IPS-20b (cell line): ENCODE measurements at regions not wholly inside any gene's neighbourhood (a gene's known extent, or its start where the extent isn't known, plus 50 kb on each side); places are given as distances from the start of the nearest gene placed in this dataset.

ENCODE experiments used
- H3K27ac ChIP-seq: one replicate; pipeline ENCODE4 v1.5.1; 2013; ENCODE audit warnings: low read length
- H3K27me3 ChIP-seq: 2 replicates; pipeline ENCODE4 v1.6.1; 2013; ENCODE audit warnings: mild to moderate bottlenecking, low read length, inconsistent platforms; ENCODE audit not compliant: insufficient read depth
- H3K36me3 ChIP-seq: 2 replicates; pipeline ENCODE4 v1.6.1; 2013; ENCODE audit warnings: low read depth, mild to moderate bottlenecking, inconsistent platforms, low read length, moderate library complexity; ENCODE audit not compliant: insufficient read depth
- H3K4me1 ChIP-seq: 2 replicates; pipeline ENCODE4 v1.6.1; 2013; ENCODE audit warnings: mild to moderate bottlenecking, control low read depth, inconsistent platforms, low read length, moderate library complexity; ENCODE audit not compliant: insufficient read depth
- H3K4me3 ChIP-seq: 2 replicates; pipeline ENCODE4 v1.5.1; 2013; ENCODE audit warnings: mild to moderate bottlenecking, low read length, inconsistent platforms
- H3K9ac ChIP-seq: 2 replicates; pipeline ENCODE4 v1.6.1; 2013; ENCODE audit warnings: low read depth, mild to moderate bottlenecking, inconsistent platforms, low read length, moderate library complexity
- H3K9me3 ChIP-seq: 2 replicates; pipeline ENCODE4 v1.6.1; 2013; ENCODE audit warnings: mild to moderate bottlenecking, low read depth, low read length, inconsistent platforms; ENCODE audit not compliant: insufficient read depth

- no peak overlapping the region for H3K9ac ChIP-seq
- H3K4me1 ChIP-seq = no peaks in the 10 kb centered on the region
- H3K4me3 ChIP-seq = no peak overlapping the region
- H3K27ac ChIP-seq = no peak overlapping the region
- H3K9me3 ChIP-seq = no peaks in the 10 kb centered on the region
- no peaks in the 10 kb centered on the region for H3K27me3 ChIP-seq
- no peaks in the 10 kb centered on the region for H3K36me3 ChIP-seq
These were observed 168.9 kb downstream of the DCK start for GRCh38 chr4:71162386-71162785.

- Histone ChIP-seq H3K4me3 (no peak overlapping the region), H3K27ac (no peak overlapping the region), H3K9me3 (no peaks in the 10 kb centered on the region), H3K27me3 (no peaks in the 10 kb centered on the region), H3K4me1 (no peaks in the 10 kb centered on the region), H3K36me3 (no peaks in the 10 kb centered on the region), H3K9ac (no peak overlapping the region)
These were observed 169.9 kb downstream of the DCK start for GRCh38 chr4:71163317-71163716.

- Histone ChIP-seq H3K27ac (no peak overlapping the region), H3K36me3 (no peaks in the 10 kb centered on the region), H3K4me3 (no peak overlapping the region), H3K4me1 (no peaks in the 10 kb centered on the region), H3K9ac (no peak overlapping the region), H3K27me3 (no peaks in the 10 kb centered on the region), H3K9me3 (no peaks in the 10 kb centered on the region)
These were observed 171.7 kb upstream of the SLC4A4 start for GRCh38 chr4:71167083-71167482.

- Histone ChIP-seq H3K9ac (no peak overlapping the region), H3K4me1 (no peaks in the 10 kb centered on the region), H3K4me3 (no peak overlapping the region), H3K27me3 (no peaks in the 10 kb centered on the region), H3K36me3 (no peaks in the 10 kb centered on the region), H3K27ac (no peak overlapping the region), H3K9me3 (peaks cover 6% of the 10 kb centered on the region)
These were observed 167.2 kb upstream of the SLC4A4 start for GRCh38 chr4:71171592-71171991.

- H3K27ac ChIP-seq = no peak overlapping the region
These were observed 157.5 kb upstream of the SLC4A4 start for GRCh38 chr4:71181332-71181731.

GRCh38 chr4:71184195-71184781, 154.5 kb upstream of the SLC4A4 start:
- H3K27me3 ChIP-seq = peaks cover 41% of the 10 kb centered on the region
- no peak overlapping the region for H3K9ac ChIP-seq
- H3K36me3 ChIP-seq = no peaks in the 10 kb centered on the region
- peaks cover 5% of the 10 kb centered on the region; the same call in 1 of the 2 replicates for H3K4me1 ChIP-seq
- no peak overlapping the region for H3K4me3 ChIP-seq
- no peak overlapping the region for H3K27ac ChIP-seq
- H3K9me3 ChIP-seq = no peaks in the 10 kb centered on the region

More at GRCh38 chr4:71181332-71181731, 157.5 kb upstream of the SLC4A4 start:
- Histone ChIP-seq H3K9me3 (no peaks in the 10 kb centered on the region), H3K9ac (no peak overlapping the region), H3K27me3 (peaks cover 21% of the 10 kb centered on the region), H3K4me1 (peaks cover 5% of the 10 kb centered on the region; the same call in 1 of the 2 replicates), H3K36me3 (no peaks in the 10 kb centered on the region), H3K4me3 (no peak overlapping the region)

GRCh38 chr4:71185037-71185436, 153.8 kb upstream of the SLC4A4 start:
- Histone ChIP-seq H3K36me3 (no peaks in the 10 kb centered on the region), H3K27ac (no peak overlapping the region), H3K9me3 (no peaks in the 10 kb centered on the region), H3K27me3 (peaks cover 46% of the 10 kb centered on the region), H3K4me3 (no peak overlapping the region), H3K9ac (no peak overlapping the region), H3K4me1 (peaks cover 5% of the 10 kb centered on the region; the same call in 1 of the 2 replicates)

GRCh38 chr4:71186257-71186565, 152.6 kb upstream of the SLC4A4 start:
- H3K27me3 ChIP-seq = peaks cover 46% of the 10 kb centered on the region
- H3K9me3 ChIP-seq = no peaks in the 10 kb centered on the region
- peaks cover 5% of the 10 kb centered on the region; the same call in 1 of the 2 replicates for H3K4me1 ChIP-seq
- peak overlapping the region; percentile 77 for H3K4me3 ChIP-seq
- H3K9ac ChIP-seq = peak overlapping the region; percentile 60; the same call in 1 of the 2 replicates
- no peak overlapping the region for H3K27ac ChIP-seq
- no peaks in the 10 kb centered on the region for H3K36me3 ChIP-seq

- peaks cover 5% of the 10 kb centered on the region; the same call in 1 of the 2 replicates for H3K4me1 ChIP-seq
- no peaks in the 10 kb centered on the region for H3K36me3 ChIP-seq
- no peaks in the 10 kb centered on the region for H3K9me3 ChIP-seq
- peak overlapping the region; percentile 77 for H3K4me3 ChIP-seq
- H3K9ac ChIP-seq = peak overlapping the region; percentile 47; the same call in 1 of the 2 replicates
- peaks cover 46% of the 10 kb centered on the region for H3K27me3 ChIP-seq
- no peak overlapping the region for H3K27ac ChIP-seq
These were observed 152.0 kb upstream of the SLC4A4 start for GRCh38 chr4:71186566-71187403.

- no peak overlapping the region for H3K9ac ChIP-seq
- H3K27ac ChIP-seq = no peak overlapping the region
- peaks cover 46% of the 10 kb centered on the region for H3K27me3 ChIP-seq
- H3K4me1 ChIP-seq = peaks cover 5% of the 10 kb centered on the region; the same call in 1 of the 2 replicates
- peak overlapping the region; percentile 77 for H3K4me3 ChIP-seq
- no peaks in the 10 kb centered on the region for H3K36me3 ChIP-seq
- no peaks in the 10 kb centered on the region for H3K9me3 ChIP-seq
These were observed 151.2 kb upstream of the SLC4A4 start for GRCh38 chr4:71187404-71188155.

GRCh38 chr4:71188156-71188640, 150.6 kb upstream of the SLC4A4 start:
- H3K27ac ChIP-seq = no peak overlapping the region
- H3K4me3 ChIP-seq = peak overlapping the region; percentile 77
- H3K4me1 ChIP-seq = peaks cover 5% of the 10 kb centered on the region; the same call in 1 of the 2 replicates
- no peaks in the 10 kb centered on the region for H3K9me3 ChIP-seq
- no peak overlapping the region for H3K9ac ChIP-seq
- H3K36me3 ChIP-seq = no peaks in the 10 kb centered on the region
- peaks cover 46% of the 10 kb centered on the region for H3K27me3 ChIP-seq
